Left lobe of liver (tissue), 2 donors: ENCODE measurements at regions not wholly inside any gene's neighbourhood (a gene's known extent, or its start where the extent isn't known, plus 50 kb on each side); places are given as distances from the start of the nearest gene placed in this dataset.
"Not testable (repeated sequence)": the region's sequence is repeated elsewhere in the genome, so short reads cannot be mapped to it uniquely, and the experiment has no call there.

Experiments
- ATAC-seq: fragments of 200-7000 bp; cut with Tn5 transposase; one replicate; pipeline ENCODE4 v1.9.1; 2020; ENCODE audit warnings: mild to moderate bottlenecking, moderate library complexity
- DNase-seq: peaks from one replicate; pipeline ENCODE4 v3.0.0-alpha.2; 2020; ENCODE audit warnings: low spot score
- donor health status: DM: no; HTN: no; CAD: no; lungs with moderate emphysema.
- donor health status: DM: no; HTN: yes; CAD: no.

DNA sequence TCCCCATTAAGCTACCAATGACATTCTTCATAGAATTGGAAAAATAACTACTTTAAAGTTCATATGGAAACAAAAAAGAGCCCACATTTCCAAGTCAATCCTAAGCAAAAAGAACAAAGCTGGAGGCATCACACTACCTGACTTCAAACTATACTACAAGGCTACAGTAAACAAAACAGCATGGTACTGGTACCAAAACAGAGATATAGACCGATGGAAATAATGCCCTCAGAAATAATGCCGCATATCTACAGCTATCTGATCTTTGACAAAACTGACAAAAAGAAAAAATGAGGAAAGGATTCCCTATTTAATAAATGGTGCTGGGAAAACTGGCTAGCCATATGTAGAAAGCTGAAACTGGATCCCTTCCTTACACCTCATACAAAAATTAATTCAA, 1520.7 kb upstream of the TPTE start:
- DNase-seq, ATAC-seq: not testable (repeated sequence)

DNA sequence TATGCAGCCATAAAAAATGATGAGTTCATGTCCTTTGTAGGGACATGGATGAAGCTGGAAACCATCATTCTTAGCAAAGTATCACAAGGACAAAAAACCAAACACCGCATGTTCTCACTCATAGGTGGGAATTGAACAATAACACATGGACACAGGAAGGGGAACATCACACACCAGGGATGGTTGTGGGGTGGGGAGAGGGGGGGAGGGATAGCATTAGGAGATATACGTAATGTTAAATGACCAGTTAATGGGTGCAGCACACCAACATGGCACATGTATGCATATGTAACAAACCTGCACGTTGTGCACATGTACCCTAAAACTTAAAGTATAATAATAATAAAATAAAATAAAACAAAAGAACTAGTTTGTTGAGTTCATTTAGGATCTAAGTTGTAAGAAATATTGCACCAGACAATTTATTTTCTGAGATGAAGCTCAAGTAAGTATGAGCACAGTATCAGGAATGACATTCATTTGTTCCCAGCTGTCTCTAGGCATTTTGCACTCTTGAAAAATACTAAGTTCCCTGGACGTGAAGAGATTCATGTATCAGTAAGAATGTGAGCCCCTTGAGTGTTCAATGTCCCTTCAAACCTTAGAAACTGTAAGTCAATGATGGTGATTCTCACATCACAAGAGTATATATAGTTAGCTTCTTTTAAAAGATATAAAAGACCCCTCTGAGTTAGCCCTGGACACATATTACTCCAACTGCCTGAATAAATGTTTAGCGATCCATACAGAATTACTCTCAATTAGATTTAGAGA, 1519.3 kb upstream of the TPTE start:
- DNase-seq, ATAC-seq: not testable (repeated sequence)

DNA sequence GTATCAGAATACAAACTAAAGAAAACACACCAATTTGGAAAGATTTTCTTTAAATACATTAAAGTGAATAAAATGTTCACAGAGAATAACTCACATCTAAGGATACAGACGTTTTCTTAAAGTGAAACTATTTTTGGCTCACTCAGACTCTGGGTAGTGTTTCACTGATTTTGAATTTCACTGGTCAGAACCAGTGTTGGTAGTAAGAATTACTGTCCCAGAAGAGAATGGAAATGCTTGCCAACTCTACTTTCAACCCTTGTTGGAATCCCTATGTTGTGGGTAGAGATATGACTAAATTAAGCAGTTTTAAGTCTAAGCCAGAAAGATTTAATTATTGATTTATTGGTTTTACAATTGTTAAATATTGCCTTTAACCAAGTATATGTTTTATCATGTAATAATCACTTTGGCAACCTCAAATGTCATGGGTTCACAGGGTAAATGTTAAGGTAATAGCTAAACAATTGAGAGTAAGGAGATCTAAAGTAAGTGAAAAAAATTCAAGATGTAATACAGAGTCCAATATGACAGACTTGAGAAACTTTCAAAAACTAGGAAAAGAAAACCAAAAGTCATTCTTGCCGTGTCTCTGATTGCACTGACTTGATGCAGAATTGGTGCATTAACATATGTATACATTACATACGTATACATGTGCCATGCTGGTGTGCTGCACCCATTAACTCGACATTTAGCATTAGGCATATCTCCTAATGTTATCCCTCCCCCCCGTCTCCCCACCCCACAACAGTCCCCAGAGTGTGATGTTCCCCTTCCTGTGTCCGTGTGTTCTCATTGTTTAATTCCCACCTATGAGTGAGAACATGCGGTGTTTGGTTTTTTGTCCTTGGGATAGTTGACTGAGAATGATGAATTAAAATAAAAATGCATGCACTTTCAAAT, 1517.2 kb upstream of the TPTE start:
- not testable (repeated sequence) for DNase-seq, ATAC-seq

DNA sequence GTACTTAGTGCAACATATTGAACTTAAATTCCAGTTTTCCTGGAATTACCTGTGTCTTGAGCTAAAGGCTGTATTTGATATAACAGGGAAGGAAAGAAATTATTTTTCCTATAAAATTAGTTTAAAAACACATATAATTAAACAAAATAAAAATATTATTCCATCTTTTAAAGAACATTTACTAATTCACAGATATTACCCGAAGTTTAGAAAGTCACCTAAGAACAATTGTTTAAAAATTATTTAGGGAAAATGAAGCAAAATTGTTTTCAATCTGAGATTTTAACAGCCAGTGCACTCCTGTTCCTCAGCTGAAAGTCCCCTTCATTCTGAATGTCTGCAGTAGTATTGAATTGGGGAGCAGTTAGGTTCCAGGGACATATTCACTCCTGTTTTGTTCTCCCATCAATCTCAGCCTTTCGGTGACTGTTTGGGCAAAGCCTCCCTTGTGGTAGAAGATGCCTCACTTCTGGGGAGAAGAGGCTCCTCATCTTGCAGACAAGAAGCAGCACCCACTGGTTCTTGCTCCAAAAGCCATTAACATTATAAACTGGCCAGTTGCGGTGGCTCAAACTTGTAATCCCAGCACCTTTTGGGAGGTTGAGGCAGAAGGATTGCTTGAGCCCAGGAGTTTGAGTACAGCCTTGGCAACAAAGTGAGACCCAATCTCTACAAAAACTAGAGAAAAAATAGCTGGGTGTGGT, 1516.4 kb upstream of the TPTE start:
- ATAC-seq, DNase-seq: not testable (repeated sequence)

DNA sequence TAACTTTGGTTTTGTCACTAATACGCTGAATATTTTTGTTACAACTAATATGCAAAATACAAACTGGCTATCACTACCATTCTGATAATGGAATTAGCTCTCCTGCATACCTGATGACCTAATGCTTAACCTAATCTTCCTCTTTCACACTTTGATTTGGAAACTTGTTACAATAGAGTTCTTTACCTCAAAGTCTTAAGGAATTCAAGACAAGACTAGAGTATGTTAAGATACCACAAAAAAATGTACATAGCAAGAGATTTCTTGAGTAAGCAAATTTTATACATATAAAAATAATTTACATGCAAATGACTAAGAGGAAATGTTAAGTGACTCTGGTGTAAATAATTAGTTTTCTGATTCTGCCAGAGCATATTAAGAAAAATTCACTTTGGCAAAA, 1515.7 kb upstream of the TPTE start:
- DNase-seq, ATAC-seq: not testable (repeated sequence)

DNA sequence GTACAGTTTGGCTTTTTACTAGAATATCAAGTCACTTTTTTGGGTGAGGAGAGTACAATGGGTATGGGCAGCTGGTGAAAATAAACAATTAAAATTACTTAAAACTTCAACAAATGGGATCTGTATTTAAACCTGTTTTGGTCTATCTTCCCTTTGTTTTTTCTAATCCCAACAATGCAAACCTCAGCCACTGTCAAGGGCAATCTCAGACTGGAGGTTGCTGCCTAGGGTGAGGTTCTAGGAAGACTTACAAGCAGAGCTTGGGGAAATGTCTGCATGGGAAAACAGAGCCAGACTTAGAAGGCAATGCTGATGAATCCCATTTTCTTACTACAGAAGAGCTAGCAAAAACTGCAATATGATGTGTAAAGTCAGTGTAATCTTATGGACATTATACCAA, 1515.3 kb upstream of the TPTE start:
- DNase-seq, ATAC-seq: not testable (repeated sequence)

DNA sequence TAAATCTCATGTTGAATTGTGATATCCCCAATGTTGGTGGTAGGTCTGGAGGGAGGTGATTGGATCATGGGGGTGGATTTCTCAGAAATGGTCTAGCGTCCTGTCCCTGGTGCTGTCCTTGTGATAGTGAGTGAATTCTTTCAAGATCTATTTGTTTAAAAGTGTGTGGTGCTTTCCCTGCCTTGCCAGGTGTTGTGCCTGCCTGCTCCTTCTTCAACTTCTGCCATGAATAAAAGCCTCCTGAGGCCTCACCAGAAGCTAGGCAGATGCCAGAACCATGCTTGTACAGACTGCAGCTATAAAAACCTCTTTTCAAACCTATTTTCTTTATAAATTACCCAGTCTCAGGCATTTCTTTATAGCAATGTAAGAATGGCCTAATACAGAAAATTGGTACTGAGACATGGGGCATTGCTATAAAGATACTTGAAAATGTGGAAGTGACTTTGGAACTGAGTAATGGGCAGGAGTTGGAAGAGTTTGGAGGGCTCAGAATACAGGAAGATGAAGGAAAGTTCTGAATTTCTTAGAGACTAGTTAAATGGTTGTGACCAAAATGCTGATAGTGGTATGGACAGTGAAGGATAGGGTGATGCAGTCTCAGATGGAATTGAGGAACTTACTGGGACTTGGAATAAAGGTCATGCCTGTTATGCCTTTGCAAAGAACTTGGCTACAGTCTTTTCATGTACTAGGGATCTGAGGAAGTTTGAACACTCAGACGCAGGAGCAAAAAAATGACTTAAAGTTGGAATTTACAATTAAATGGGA, 1514.6 kb upstream of the TPTE start:
- not testable (repeated sequence) for ATAC-seq, DNase-seq

DNA sequence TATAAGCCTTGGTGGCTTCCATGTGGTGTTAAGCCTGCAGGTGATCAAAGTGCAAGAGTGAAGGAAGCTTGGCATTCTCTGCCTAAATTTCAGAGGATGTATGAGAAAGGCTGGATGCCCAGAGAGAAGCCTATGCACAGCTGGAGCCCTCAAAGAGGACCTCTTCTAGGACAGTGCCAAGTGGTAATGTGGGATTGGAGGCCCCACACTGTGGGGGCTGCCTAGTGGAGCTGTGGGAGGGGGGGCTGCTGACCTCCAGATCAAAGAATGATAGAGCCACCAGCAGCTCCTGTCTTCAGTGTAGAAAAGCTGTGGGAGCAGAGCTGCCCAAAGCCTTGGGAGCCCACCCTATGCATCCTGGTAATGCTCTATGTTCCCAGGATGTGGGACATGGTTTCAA, 1512.7 kb upstream of the TPTE start:
- ATAC-seq (peak; percentile 27), DNase-seq (no peak)

DNA sequence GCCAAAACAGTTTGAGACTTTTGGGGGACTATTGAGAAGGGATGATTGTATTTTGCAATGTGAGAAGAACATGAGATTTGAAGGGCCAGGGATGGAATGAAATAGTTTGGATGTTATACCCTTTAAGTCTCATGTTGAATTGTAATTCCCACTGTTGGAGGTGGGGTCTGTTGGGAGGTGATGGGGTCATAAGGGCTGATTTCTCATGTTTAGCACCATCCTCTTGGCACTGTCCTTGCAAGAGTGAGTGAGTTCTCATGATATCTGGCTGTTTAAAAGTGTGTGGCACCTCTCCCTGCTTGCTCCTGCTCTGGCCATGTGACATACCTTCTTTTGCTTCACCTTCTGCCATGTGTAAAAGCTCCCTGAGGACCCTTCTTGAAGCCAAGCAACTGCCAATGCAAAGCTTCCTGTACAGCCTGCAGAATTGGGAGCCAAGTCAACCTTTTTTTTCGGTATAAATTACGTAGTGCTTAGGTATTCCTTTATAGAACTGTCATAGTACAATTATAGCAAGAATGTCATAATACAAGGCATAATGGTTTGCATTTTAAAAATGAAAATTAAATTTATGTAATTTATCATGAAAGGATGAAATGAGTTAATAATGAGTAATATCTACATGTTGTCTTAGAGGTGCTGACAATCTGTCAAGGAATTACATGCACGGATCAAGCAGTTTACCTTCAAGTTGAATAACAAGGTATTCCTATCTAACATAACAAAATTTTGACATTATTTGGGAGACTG, 1511.9 kb upstream of the TPTE start:
- DNase-seq, ATAC-seq: not testable (repeated sequence)

DNA sequence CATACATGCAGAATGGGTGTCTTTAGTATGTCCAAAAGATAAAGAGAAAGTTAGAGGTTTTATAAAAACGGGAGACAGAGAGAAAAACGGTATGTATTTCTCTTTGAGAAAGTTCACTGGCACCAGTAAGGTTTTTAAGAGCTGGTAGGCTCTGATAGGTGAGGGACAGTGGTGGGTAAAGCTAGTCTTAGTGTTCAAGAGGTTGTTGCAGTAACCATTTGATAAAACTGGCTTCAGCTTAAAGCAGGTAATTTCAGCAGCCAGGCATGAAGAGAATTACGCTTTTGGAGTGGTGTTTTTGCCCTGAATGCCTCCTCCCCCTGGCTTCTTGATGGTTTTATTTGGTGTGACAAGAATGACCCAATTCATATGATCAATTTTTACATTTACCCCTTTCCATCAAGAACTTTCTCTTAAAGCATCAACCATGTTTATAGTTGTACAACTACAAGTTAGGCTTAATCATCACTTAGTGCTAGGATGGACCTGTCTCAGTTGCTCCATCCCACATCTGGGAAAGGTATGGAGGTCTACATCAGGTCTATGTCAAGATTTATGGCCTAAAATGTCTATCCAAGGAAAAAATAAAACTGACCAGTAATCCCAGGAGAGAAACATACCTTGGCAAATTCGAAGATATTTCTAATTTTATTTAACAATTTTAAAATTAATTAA, 1511.1 kb upstream of the TPTE start:
- ATAC-seq, DNase-seq: not testable (repeated sequence)

DNA sequence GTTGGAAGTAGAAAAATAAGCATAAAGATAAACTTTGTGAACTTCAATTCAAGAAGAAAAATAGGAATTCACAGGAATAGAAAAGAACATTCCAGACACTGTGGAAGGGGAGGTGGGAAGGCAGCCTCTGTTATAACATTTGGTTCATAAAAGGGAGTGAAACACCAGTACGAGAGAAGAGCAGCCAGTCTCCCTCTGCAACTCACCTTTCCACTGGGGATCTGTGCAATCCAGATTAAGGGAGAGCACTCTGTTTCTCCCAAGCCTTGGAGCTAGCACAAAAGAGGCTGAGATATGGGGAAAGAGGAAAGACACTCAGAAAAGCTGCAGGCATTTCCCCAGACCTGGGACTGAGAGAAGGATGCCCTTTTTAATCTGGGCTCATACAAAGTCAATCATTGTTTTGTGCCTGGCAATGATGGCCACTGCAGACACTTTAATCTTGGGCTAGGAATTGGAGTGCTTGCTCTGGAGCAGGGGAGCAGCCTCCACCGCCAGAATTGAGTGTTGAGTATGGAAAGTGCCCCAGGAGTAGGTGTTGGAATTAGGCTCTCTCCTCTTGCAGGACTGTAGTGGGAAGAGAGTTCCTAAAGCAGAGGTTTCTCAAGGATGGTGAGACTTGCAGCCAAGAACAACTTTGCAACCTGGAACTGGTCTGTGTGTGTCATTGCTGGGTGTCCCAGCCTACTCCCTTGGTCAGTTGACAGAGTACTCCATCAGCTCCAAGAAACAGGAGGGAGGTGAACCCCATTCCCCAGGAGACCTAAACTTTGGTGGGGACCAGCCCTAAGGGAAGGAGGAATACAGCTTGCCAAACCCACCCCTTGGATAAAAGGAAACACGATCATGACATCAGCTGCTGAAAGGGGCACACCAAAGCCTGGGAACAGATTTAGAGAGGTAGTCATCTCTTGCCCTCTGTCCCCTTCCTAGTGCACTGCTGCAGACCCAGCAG, 1510.2 kb upstream of the TPTE start:
- DNase-seq, ATAC-seq: not testable (repeated sequence)

DNA sequence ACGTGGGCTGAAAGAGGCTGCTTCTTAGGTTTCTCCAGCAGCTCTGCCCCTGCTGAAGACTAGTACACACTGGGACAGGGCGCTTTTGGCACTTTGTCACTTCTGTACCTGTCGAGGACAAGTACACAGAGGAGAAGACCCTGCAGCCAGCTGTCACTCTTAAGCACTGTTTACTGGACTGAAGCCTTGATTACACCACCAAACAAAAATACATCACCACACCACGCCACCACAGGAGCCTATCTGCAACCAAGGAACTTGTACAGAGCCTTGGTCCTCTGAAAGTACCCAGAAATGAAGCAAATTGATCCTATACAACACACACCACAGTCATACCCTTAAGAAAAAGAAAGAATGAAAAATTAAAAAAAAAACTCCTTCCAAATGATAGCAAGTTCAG, 1509.5 kb upstream of the TPTE start:
- not testable (repeated sequence) for ATAC-seq, DNase-seq

DNA sequence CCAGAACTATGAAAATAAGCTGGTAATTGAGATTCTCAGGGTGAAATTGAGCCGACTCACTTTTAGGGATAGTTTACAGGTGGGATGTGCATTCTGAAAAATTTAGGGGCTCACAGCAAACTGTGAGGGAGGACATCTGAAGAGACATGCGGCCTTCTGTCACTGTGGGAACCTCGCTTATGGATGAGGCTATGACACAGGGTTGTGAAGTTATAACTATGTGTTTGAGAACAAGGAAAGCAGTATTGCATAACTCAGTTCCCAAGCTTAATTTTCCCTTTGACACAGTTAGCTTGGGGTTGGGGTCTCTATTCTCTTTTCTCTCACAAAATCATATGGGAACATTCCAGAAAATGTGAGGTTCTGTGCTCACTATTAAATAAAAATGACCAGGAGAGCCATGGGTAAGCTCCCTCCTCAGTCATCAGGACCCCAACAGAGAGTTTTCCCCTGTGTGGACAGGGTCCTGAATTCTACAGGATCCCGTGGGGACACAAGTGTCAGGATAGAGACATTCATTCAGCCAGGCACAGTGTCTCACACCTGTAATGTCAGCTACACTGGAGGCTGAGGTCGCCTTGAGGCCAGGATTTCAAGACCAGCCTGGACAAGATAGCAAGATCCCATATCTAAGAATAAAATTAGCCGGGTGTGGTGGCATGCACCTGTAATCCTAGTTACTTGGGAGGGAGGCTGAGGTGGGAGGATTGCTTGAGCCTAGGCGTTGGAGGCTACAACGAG, 1507.7 kb upstream of the TPTE start:
- DNase-seq, ATAC-seq: not testable (repeated sequence)

DNA sequence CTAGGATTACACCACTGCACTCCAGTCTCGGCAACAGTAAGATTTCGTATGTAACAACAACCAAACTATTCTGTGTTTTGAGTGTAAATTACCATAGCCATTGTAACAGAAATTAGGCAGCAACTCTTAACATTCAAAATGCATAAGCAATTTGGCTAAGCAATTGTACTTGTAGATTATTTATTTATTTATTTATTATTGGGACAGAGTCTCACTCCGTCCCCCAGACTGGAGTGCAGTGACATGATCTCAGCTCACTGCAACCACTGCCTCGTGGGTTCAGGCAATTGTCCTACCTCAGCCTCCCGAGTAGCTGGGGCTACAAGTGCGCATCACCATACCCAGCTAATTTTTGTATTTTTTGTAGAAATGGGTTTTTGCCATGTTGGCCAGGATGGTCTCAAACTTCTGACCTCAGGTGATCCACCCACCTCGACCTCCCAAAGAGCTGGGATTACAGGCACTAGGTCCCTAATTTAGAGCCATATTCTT, 1507.1 kb upstream of the TPTE start:
- DNase-seq, ATAC-seq: not testable (repeated sequence)

DNA sequence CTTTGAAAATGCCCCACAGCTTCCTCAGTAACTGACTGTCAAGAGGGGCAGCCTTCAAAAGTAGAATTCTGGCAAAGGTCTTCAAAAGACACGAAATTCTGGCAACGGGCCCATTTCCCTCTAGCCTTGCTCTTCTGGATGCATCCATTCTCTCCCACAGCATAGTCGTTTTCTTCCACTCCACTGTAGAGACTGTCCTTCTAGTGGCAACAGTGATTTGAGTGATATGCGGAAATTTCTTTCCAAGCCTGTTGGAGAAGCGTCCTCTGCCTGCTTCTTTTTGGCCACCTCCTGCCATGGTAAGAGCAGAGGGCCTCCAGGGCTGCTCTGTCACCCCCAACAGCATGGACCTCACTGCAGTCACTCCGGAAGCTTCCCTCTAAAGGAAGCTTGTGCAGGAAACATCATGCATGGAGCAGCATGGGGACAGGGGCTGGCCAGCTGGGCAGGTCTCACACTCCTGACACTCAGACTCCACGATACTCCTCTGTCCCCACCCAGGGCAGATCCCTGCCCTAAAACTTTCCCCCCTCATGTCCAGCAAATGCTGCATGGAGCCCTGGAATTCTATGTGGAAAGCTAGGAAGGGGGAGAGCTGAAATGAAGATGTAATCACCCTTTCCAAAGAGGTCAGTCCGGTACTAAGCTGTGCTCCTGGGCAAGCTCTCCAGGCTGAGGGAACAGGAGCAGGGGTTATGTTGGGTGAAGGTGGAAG, 1505.7 kb upstream of the TPTE start:
- not testable (repeated sequence) for DNase-seq, ATAC-seq

DNA sequence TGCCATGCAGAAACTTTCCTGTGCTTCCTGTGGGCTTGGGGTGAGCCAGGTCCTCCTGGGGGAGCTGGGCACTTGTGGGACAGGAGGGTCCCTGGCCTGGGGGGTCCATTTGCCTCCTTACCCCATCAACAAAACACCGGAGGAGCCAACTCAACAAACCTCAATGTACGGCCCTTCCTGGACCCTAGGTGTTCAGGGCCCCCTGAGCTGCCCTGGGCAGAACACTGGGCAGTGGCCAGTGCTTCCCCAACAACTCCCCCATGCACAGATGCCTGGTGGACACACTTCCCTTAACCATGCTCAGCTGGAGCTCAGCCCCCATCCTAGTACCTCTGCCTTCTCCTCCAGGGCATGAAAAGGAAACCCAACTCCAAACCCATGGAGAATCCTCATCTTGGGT, 1504.2 kb upstream of the TPTE start:
- not testable (repeated sequence) for DNase-seq, ATAC-seq
